H9 (cell line): ENCODE measurements at regions not wholly inside any gene's neighbourhood (a gene's known extent, or its start where the extent isn't known, plus 50 kb on each side); places are given as distances from the start of the nearest gene placed in this dataset.

Source experiments
- DNase-seq: peaks from one replicate; pipeline ENCODE4 v3.0.0-alpha.2; 2017
- H2AFZ ChIP-seq: one replicate; pipeline ENCODE4 v1.6.1; 2013; ENCODE audit warnings: mild to moderate bottlenecking, low read length, control low read depth, moderate library complexity
- H2AK5ac ChIP-seq: 2 replicates; pipeline ENCODE4 v1.6.1; 2013; ENCODE audit warnings: low read length, control low read depth, mixed read lengths; ENCODE audit not compliant: insufficient read length
- H2BK120ac ChIP-seq: one replicate; pipeline ENCODE4 v1.6.1; 2013; ENCODE audit warnings: low read depth, mild to moderate bottlenecking, low read length, control low read depth, inconsistent platforms; ENCODE audit not compliant: poor library complexity, severe bottlenecking
- H2BK12ac ChIP-seq: 2 replicates; pipeline ENCODE4 v1.6.1; 2013; ENCODE audit warnings: low read length, control low read depth, mixed read lengths, low read depth; ENCODE audit not compliant: insufficient read length
- H2BK15ac ChIP-seq: 2 replicates; pipeline ENCODE4 v1.6.1; 2013; ENCODE audit warnings: low read depth, low read length, control low read depth
- H2BK20ac ChIP-seq: one replicate; pipeline ENCODE4 v1.6.1; 2013; ENCODE audit warnings: low read depth, mild to moderate bottlenecking, low read length, control low read depth, inconsistent platforms; ENCODE audit not compliant: poor library complexity, severe bottlenecking
- H2BK5ac ChIP-seq: 2 replicates; pipeline ENCODE4 v1.6.1; 2013; ENCODE audit warnings: low read length, control low read depth, mixed read lengths; ENCODE audit not compliant: insufficient read length
- H3K14ac ChIP-seq: 2 replicates; pipeline ENCODE4 v1.6.1; 2013; ENCODE audit warnings: low read length, control low read depth; ENCODE audit not compliant: insufficient read depth
- H3K18ac ChIP-seq: 2 replicates; pipeline ENCODE4 v1.6.1; 2013; ENCODE audit warnings: low read depth, mild to moderate bottlenecking, mixed read lengths, low read length, control low read depth; ENCODE audit not compliant: insufficient read length
- H3K23ac ChIP-seq: 2 replicates; pipeline ENCODE4 v1.6.1; 2013; ENCODE audit warnings: low read length, control low read depth, mixed read lengths, low read depth; ENCODE audit not compliant: insufficient read length
- H3K23me2 ChIP-seq: 2 replicates; pipeline ENCODE4 v1.6.1; 2013; ENCODE audit warnings: low read depth, mild to moderate bottlenecking, mixed read lengths, low read length, control low read depth; ENCODE audit not compliant: insufficient read length, poor library complexity, severe bottlenecking
- H3K27ac ChIP-seq: 2 replicates; pipeline ENCODE4 v1.5.1; 2013; ENCODE audit warnings: low read length, control low read depth, mixed read lengths, low read depth; ENCODE audit not compliant: insufficient read length
- H3K27me3 ChIP-seq: 2 replicates; pipeline ENCODE4 v1.6.1; 2013; ENCODE audit warnings: low read length, control low read depth, inconsistent platforms; ENCODE audit not compliant: insufficient read depth
- H3K4ac ChIP-seq: 2 replicates; pipeline ENCODE4 v1.6.1; 2013; ENCODE audit warnings: low read depth, mild to moderate bottlenecking, control low read depth, inconsistent platforms, low read length, moderate library complexity
- H3K4me1 ChIP-seq: 2 replicates; pipeline ENCODE4 v1.6.1; 2013; ENCODE audit warnings: low read length, control low read depth, inconsistent platforms; ENCODE audit not compliant: insufficient read depth
- H3K4me2 ChIP-seq: 2 replicates; pipeline ENCODE4 v1.6.1; 2013; ENCODE audit warnings: low read length, control low read depth, mixed read lengths; ENCODE audit not compliant: insufficient read length, insufficient read depth
- H3K56ac ChIP-seq: 2 replicates; pipeline ENCODE4 v1.6.1; 2013; ENCODE audit warnings: low read depth, mild to moderate bottlenecking, mixed read lengths, low read length, control low read depth; ENCODE audit not compliant: insufficient read length
- H3K79me1 ChIP-seq: 2 replicates; pipeline ENCODE4 v1.6.1; 2013; ENCODE audit warnings: low read depth, mild to moderate bottlenecking, moderate library complexity, low read length, control low read depth, inconsistent platforms; ENCODE audit not compliant: insufficient read depth, poor library complexity, severe bottlenecking
- H3K79me2 ChIP-seq: 2 replicates; pipeline ENCODE4 v1.6.1; 2013; ENCODE audit warnings: low read length, control low read depth, inconsistent platforms; ENCODE audit not compliant: insufficient read depth
- H3K9ac ChIP-seq: 2 replicates; pipeline ENCODE4 v1.6.1; 2013; ENCODE audit warnings: low read length, control low read depth, mixed read lengths; ENCODE audit not compliant: insufficient read length; ENCODE audit errors: extremely low read depth
- H3K9me3 ChIP-seq: one replicate; pipeline ENCODE4 v1.6.1; 2013; ENCODE audit warnings: low read depth, low read length, inconsistent platforms; ENCODE audit not compliant: control insufficient read depth
- H3T11ph ChIP-seq: one replicate; pipeline ENCODE4 v1.6.1; 2013; ENCODE audit warnings: mild to moderate bottlenecking, low read length, control low read depth, inconsistent platforms
- H4K20me1 ChIP-seq: one replicate; pipeline ENCODE4 v1.6.1; 2013; ENCODE audit not compliant: control insufficient read depth, insufficient read length, insufficient read depth
- H4K5ac ChIP-seq: 2 replicates; pipeline ENCODE4 v1.6.1; 2013; ENCODE audit warnings: low read depth, mild to moderate bottlenecking, mixed read lengths, low read length, control low read depth; ENCODE audit not compliant: insufficient read length
- H4K8ac ChIP-seq: replicated peaks from 2 replicates; pipeline ENCODE4 v1.6.1; 2013; ENCODE audit warnings: low read length, control low read depth, mixed read lengths, low read depth; ENCODE audit not compliant: insufficient read length
- H4K91ac ChIP-seq: 2 replicates; pipeline ENCODE4 v1.6.1; 2013; ENCODE audit warnings: low read depth, mild to moderate bottlenecking, moderate library complexity, mixed read lengths, low read length, control low read depth; ENCODE audit not compliant: insufficient read length
- H3K27ac Mint-ChIP-seq, 3 experiments: 2 replicates in 2 of 3; 3 replicates in 1 of 3; pipeline ENCODE4 v1.8.0; 2020 to 2021; ENCODE audit warnings: mixed read lengths in 3 of 3, mild to moderate bottlenecking in 1 of 3, moderate library complexity in 1 of 3
- H3K27me3 Mint-ChIP-seq: 2 replicates; pipeline ENCODE4 v1.8.0; 2021; ENCODE audit warnings: low read depth, mild to moderate bottlenecking, moderate library complexity, mixed read lengths
- H3K36me3 Mint-ChIP-seq, 3 experiments: 2 replicates in 2 of 3; 3 replicates in 1 of 3; pipeline ENCODE4 v1.8.0; 2020 to 2021; ENCODE audit warnings: low read depth in 3 of 3, mixed read lengths in 3 of 3; ENCODE audit not compliant: insufficient read depth in 1 of 3
- H3K4me1 Mint-ChIP-seq, 2 experiments: 2 replicates each; pipeline ENCODE4 v1.8.0; 2020; ENCODE audit warnings: mixed read lengths in 2 of 2
- H3K4me3 Mint-ChIP-seq, 2 experiments: 2 replicates in 1 of 2; 3 replicates in 1 of 2; pipeline ENCODE4 v1.8.0; 2020 to 2021; ENCODE audit warnings: mild to moderate bottlenecking in 2 of 2, mixed read lengths in 2 of 2, moderate library complexity in 1 of 2
- H3K9me3 Mint-ChIP-seq, 2 experiments: 2 replicates in 1 of 2; 3 replicates in 1 of 2; pipeline ENCODE4 v1.8.0; 2020; ENCODE audit warnings: mild to moderate bottlenecking in 2 of 2, mixed read lengths in 2 of 2, moderate library complexity in 1 of 2
- WGBS: extraction: QIAGEN DNeasy Blood & Tissue Kit; methylation state at CpG from one replicate; pipeline ENCODE4 v1.1.7; 2013; ENCODE audit warnings: missing lambda C conversion rate, low lambda C conversion rate, mixed read lengths; ENCODE audit not compliant: insufficient read length; ENCODE audit errors: extremely low coverage; 5-methylcytosine and 5-hydroxymethylcytosine counted together
- TF ChIP-seq, protein P1 (sequence below): fragments of 200-600 bp; sonication (generic); conservative IDR thresholded peaks from 3 replicates; pipeline ENCODE4 v1.8.0; 2021; ENCODE audit warnings: antibody characterized with exemption, mild to moderate bottlenecking

- Histone ChIP-seq H3K14ac (no peak overlapping the region), H2AFZ (no peak overlapping the region), H2BK12ac (no peak overlapping the region), H3K18ac (no peak overlapping the region), H4K91ac (no peak overlapping the region), H2BK20ac (no peak overlapping the region), H3K4me1 (no peaks in the 10 kb centered on the region), H3K23ac (no peak overlapping the region), H3K4me2 (no peak overlapping the region), H3K27me3 (no peaks in the 10 kb centered on the region), H2BK15ac (no peak overlapping the region), H3K23me2 (no peaks in the 10 kb centered on the region), H2BK5ac (no peak overlapping the region), H3K79me2 (no peaks in the 10 kb centered on the region), H2AK5ac (no peak overlapping the region), H3K9me3 (no peaks in the 10 kb centered on the region), H3K4ac (no peak overlapping the region), H4K20me1 (no peaks in the 10 kb centered on the region), H2BK120ac (no peak overlapping the region), H3T11ph (no peak overlapping the region), H3K56ac (no peak overlapping the region), H3K9ac (no peak overlapping the region), H3K27ac (no peak overlapping the region), H4K8ac (no peak overlapping the region), H4K5ac (no peak overlapping the region), H3K79me1 (no peaks in the 10 kb centered on the region)
- H3K27ac Mint-ChIP-seq, result 0 out of 7 replicates have a peak overlapping the region, but pooled peaks of 1 of the 3 experiments have one; percentile 36
- H3K4me1 Mint-ChIP-seq, result peaks cover 9 to 17% of the 10 kb centered on the region in 2 experiments
- WGBS, result no CpG with 5 or more reads among the region's 9 CpGs
- no peak for DNase-seq
- H3K9me3 Mint-ChIP-seq, result no peaks in the 10 kb centered on the region
- no peaks in the 10 kb centered on the region for H3K27me3 Mint-ChIP-seq
- H3K4me3 Mint-ChIP-seq, result no peak overlapping the region
- TF ChIP-seq, protein P1, sequence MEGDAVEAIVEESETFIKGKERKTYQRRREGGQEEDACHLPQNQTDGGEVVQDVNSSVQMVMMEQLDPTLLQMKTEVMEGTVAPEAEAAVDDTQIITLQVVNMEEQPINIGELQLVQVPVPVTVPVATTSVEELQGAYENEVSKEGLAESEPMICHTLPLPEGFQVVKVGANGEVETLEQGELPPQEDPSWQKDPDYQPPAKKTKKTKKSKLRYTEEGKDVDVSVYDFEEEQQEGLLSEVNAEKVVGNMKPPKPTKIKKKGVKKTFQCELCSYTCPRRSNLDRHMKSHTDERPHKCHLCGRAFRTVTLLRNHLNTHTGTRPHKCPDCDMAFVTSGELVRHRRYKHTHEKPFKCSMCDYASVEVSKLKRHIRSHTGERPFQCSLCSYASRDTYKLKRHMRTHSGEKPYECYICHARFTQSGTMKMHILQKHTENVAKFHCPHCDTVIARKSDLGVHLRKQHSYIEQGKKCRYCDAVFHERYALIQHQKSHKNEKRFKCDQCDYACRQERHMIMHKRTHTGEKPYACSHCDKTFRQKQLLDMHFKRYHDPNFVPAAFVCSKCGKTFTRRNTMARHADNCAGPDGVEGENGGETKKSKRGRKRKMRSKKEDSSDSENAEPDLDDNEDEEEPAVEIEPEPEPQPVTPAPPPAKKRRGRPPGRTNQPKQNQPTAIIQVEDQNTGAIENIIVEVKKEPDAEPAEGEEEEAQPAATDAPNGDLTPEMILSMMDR, result no peak
- H3K36me3 Mint-ChIP-seq, result no peaks in the 10 kb centered on the region
Observed at GRCh38 chr14:83133981-83134645, 1600.5 kb upstream of the SEL1L start.
